H9 (cell line): ENCODE measurements at regions not wholly inside any gene's neighbourhood (a gene's known extent, or its start where the extent isn't known, plus 50 kb on each side); places are given as distances from the start of the nearest gene placed in this dataset.
A peak's percentile ranks its signal among the peaks of the same experiment; 100 is the strongest.
"Not testable (repeated sequence)": the region's sequence is repeated elsewhere in the genome, so short reads cannot be mapped to it uniquely, and the experiment has no call there.

ENCODE experiments used
- DNase-seq: peaks from one replicate; pipeline ENCODE4 v3.0.0-alpha.2; 2017
- H2AFZ ChIP-seq: one replicate; pipeline ENCODE4 v1.6.1; 2013; ENCODE audit warnings: mild to moderate bottlenecking, low read length, control low read depth, moderate library complexity
- H2AK5ac ChIP-seq: 2 replicates; pipeline ENCODE4 v1.6.1; 2013; ENCODE audit warnings: low read length, control low read depth, mixed read lengths; ENCODE audit not compliant: insufficient read length
- H2BK120ac ChIP-seq: one replicate; pipeline ENCODE4 v1.6.1; 2013; ENCODE audit warnings: low read depth, mild to moderate bottlenecking, low read length, control low read depth, inconsistent platforms; ENCODE audit not compliant: poor library complexity, severe bottlenecking
- H2BK12ac ChIP-seq: 2 replicates; pipeline ENCODE4 v1.6.1; 2013; ENCODE audit warnings: low read length, control low read depth, mixed read lengths, low read depth; ENCODE audit not compliant: insufficient read length
- H2BK15ac ChIP-seq: 2 replicates; pipeline ENCODE4 v1.6.1; 2013; ENCODE audit warnings: low read depth, low read length, control low read depth
- H2BK20ac ChIP-seq: one replicate; pipeline ENCODE4 v1.6.1; 2013; ENCODE audit warnings: low read depth, mild to moderate bottlenecking, low read length, control low read depth, inconsistent platforms; ENCODE audit not compliant: poor library complexity, severe bottlenecking
- H2BK5ac ChIP-seq: 2 replicates; pipeline ENCODE4 v1.6.1; 2013; ENCODE audit warnings: low read length, control low read depth, mixed read lengths; ENCODE audit not compliant: insufficient read length
- H3K14ac ChIP-seq: 2 replicates; pipeline ENCODE4 v1.6.1; 2013; ENCODE audit warnings: low read length, control low read depth; ENCODE audit not compliant: insufficient read depth
- H3K18ac ChIP-seq: 2 replicates; pipeline ENCODE4 v1.6.1; 2013; ENCODE audit warnings: low read depth, mild to moderate bottlenecking, mixed read lengths, low read length, control low read depth; ENCODE audit not compliant: insufficient read length
- H3K23ac ChIP-seq: 2 replicates; pipeline ENCODE4 v1.6.1; 2013; ENCODE audit warnings: low read length, control low read depth, mixed read lengths, low read depth; ENCODE audit not compliant: insufficient read length
- H3K23me2 ChIP-seq: 2 replicates; pipeline ENCODE4 v1.6.1; 2013; ENCODE audit warnings: low read depth, mild to moderate bottlenecking, mixed read lengths, low read length, control low read depth; ENCODE audit not compliant: insufficient read length, poor library complexity, severe bottlenecking
- H3K27ac ChIP-seq: 2 replicates; pipeline ENCODE4 v1.5.1; 2013; ENCODE audit warnings: low read length, control low read depth, mixed read lengths, low read depth; ENCODE audit not compliant: insufficient read length
- H3K27me3 ChIP-seq: 2 replicates; pipeline ENCODE4 v1.6.1; 2013; ENCODE audit warnings: low read length, control low read depth, inconsistent platforms; ENCODE audit not compliant: insufficient read depth
- H3K4ac ChIP-seq: 2 replicates; pipeline ENCODE4 v1.6.1; 2013; ENCODE audit warnings: low read depth, mild to moderate bottlenecking, control low read depth, inconsistent platforms, low read length, moderate library complexity
- H3K4me1 ChIP-seq: 2 replicates; pipeline ENCODE4 v1.6.1; 2013; ENCODE audit warnings: low read length, control low read depth, inconsistent platforms; ENCODE audit not compliant: insufficient read depth
- H3K4me2 ChIP-seq: 2 replicates; pipeline ENCODE4 v1.6.1; 2013; ENCODE audit warnings: low read length, control low read depth, mixed read lengths; ENCODE audit not compliant: insufficient read length, insufficient read depth
- H3K56ac ChIP-seq: 2 replicates; pipeline ENCODE4 v1.6.1; 2013; ENCODE audit warnings: low read depth, mild to moderate bottlenecking, mixed read lengths, low read length, control low read depth; ENCODE audit not compliant: insufficient read length
- H3K79me1 ChIP-seq: 2 replicates; pipeline ENCODE4 v1.6.1; 2013; ENCODE audit warnings: low read depth, mild to moderate bottlenecking, moderate library complexity, low read length, control low read depth, inconsistent platforms; ENCODE audit not compliant: insufficient read depth, poor library complexity, severe bottlenecking
- H3K79me2 ChIP-seq: 2 replicates; pipeline ENCODE4 v1.6.1; 2013; ENCODE audit warnings: low read length, control low read depth, inconsistent platforms; ENCODE audit not compliant: insufficient read depth
- H3K9ac ChIP-seq: 2 replicates; pipeline ENCODE4 v1.6.1; 2013; ENCODE audit warnings: low read length, control low read depth, mixed read lengths; ENCODE audit not compliant: insufficient read length; ENCODE audit errors: extremely low read depth
- H3K9me3 ChIP-seq: one replicate; pipeline ENCODE4 v1.6.1; 2013; ENCODE audit warnings: low read depth, low read length, inconsistent platforms; ENCODE audit not compliant: control insufficient read depth
- H3T11ph ChIP-seq: one replicate; pipeline ENCODE4 v1.6.1; 2013; ENCODE audit warnings: mild to moderate bottlenecking, low read length, control low read depth, inconsistent platforms
- H4K20me1 ChIP-seq: one replicate; pipeline ENCODE4 v1.6.1; 2013; ENCODE audit not compliant: control insufficient read depth, insufficient read length, insufficient read depth
- H4K5ac ChIP-seq: 2 replicates; pipeline ENCODE4 v1.6.1; 2013; ENCODE audit warnings: low read depth, mild to moderate bottlenecking, mixed read lengths, low read length, control low read depth; ENCODE audit not compliant: insufficient read length
- H4K8ac ChIP-seq: replicated peaks from 2 replicates; pipeline ENCODE4 v1.6.1; 2013; ENCODE audit warnings: low read length, control low read depth, mixed read lengths, low read depth; ENCODE audit not compliant: insufficient read length
- H4K91ac ChIP-seq: 2 replicates; pipeline ENCODE4 v1.6.1; 2013; ENCODE audit warnings: low read depth, mild to moderate bottlenecking, moderate library complexity, mixed read lengths, low read length, control low read depth; ENCODE audit not compliant: insufficient read length
- H3K27ac Mint-ChIP-seq, 3 experiments: 2 replicates in 2 of 3; 3 replicates in 1 of 3; pipeline ENCODE4 v1.8.0; 2020 to 2021; ENCODE audit warnings: mixed read lengths in 3 of 3, mild to moderate bottlenecking in 1 of 3, moderate library complexity in 1 of 3
- H3K27me3 Mint-ChIP-seq: 2 replicates; pipeline ENCODE4 v1.8.0; 2021; ENCODE audit warnings: low read depth, mild to moderate bottlenecking, moderate library complexity, mixed read lengths
- H3K36me3 Mint-ChIP-seq, 3 experiments: 2 replicates in 2 of 3; 3 replicates in 1 of 3; pipeline ENCODE4 v1.8.0; 2020 to 2021; ENCODE audit warnings: low read depth in 3 of 3, mixed read lengths in 3 of 3; ENCODE audit not compliant: insufficient read depth in 1 of 3
- H3K4me1 Mint-ChIP-seq, 2 experiments: 2 replicates each; pipeline ENCODE4 v1.8.0; 2020; ENCODE audit warnings: mixed read lengths in 2 of 2
- H3K4me3 Mint-ChIP-seq, 2 experiments: 2 replicates in 1 of 2; 3 replicates in 1 of 2; pipeline ENCODE4 v1.8.0; 2020 to 2021; ENCODE audit warnings: mild to moderate bottlenecking in 2 of 2, mixed read lengths in 2 of 2, moderate library complexity in 1 of 2
- H3K9me3 Mint-ChIP-seq, 2 experiments: 2 replicates in 1 of 2; 3 replicates in 1 of 2; pipeline ENCODE4 v1.8.0; 2020; ENCODE audit warnings: mild to moderate bottlenecking in 2 of 2, mixed read lengths in 2 of 2, moderate library complexity in 1 of 2
- WGBS: extraction: QIAGEN DNeasy Blood & Tissue Kit; methylation state at CpG from one replicate; pipeline ENCODE4 v1.1.7; 2013; ENCODE audit warnings: missing lambda C conversion rate, low lambda C conversion rate, mixed read lengths; ENCODE audit not compliant: insufficient read length; ENCODE audit errors: extremely low coverage; 5-methylcytosine and 5-hydroxymethylcytosine counted together
- TF ChIP-seq, protein P1 (sequence below): fragments of 200-600 bp; sonication (generic); conservative IDR thresholded peaks from 3 replicates; pipeline ENCODE4 v1.8.0; 2021; ENCODE audit warnings: antibody characterized with exemption, mild to moderate bottlenecking

DNA sequence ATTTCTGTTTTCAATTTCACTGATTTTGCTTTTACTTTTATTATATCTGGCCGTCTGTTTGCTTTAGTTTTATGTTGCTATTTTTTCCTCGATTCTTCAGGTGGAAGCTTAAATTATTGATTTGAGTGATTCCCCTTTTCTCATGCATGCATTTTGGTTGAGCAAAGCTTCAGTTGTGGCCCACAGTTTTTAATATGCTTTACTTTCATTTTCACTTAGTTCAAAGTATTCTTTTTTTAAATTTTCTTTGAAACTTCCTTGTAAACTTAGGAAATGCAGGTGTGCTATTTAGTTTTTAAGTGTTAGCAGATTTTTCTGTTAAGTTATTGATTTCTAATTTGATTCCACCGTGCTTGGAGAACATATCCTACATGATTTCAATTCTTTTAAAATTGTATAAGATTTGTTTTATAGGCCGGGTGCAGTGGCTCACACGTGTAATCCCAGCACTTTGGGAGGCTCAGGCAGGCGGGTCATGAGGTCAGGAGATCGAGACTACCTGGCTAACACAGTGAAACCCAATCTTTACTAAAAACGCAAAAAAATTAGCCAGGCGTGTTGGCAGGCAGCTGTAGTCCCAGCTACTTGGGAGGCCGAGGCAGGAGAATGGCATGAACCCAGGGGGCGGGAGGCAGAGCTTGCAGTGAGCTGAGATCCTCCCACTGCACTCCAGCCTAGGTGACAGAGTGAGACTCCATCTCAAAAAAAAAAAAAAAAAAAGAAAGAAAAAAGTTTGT lies 531.2 kb downstream of the KIF2B start:
- Histone ChIP-seq H3K79me2 (no peaks in the 10 kb centered on the region; the same call in 1 of the 2 replicates), H2BK20ac (no peak overlapping the region), H2BK5ac (no peak overlapping the region), H3K9me3 (peaks cover 13% of the 10 kb centered on the region), H3K14ac (no peak overlapping the region), H4K8ac (no peak overlapping the region), H3K23ac (no peak overlapping the region), H3T11ph (no peak overlapping the region), H2BK12ac (no peak overlapping the region), H3K79me1 (no peaks in the 10 kb centered on the region), H4K91ac (no peak overlapping the region), H3K27me3 (no peaks in the 10 kb centered on the region), H4K20me1 (no peaks in the 10 kb centered on the region), H3K27ac (no peak overlapping the region), H3K23me2 (no peaks in the 10 kb centered on the region), H2AK5ac (no peak overlapping the region), H4K5ac (no peak overlapping the region), H3K18ac (no peak overlapping the region), H3K9ac (no peak overlapping the region), H3K4me2 (no peak overlapping the region), H2BK15ac (no peak overlapping the region), H3K4me1 (no peaks in the 10 kb centered on the region), H2BK120ac (no peak overlapping the region), H3K4ac (no peak overlapping the region), H2AFZ (no peak overlapping the region), H3K56ac (no peak overlapping the region)
- no CpG with 5 or more reads among the region's 11 CpGs for WGBS
- H3K4me1 Mint-ChIP-seq: peaks cover 0 to 2% of the 10 kb centered on the region in 2 experiments; a peak in 1 of 4 replicates
- peaks cover 43 to 59% of the 10 kb centered on the region in 2 experiments for H3K9me3 Mint-ChIP-seq
- no peak overlapping the region for H3K4me3 Mint-ChIP-seq
- TF ChIP-seq, protein P1, sequence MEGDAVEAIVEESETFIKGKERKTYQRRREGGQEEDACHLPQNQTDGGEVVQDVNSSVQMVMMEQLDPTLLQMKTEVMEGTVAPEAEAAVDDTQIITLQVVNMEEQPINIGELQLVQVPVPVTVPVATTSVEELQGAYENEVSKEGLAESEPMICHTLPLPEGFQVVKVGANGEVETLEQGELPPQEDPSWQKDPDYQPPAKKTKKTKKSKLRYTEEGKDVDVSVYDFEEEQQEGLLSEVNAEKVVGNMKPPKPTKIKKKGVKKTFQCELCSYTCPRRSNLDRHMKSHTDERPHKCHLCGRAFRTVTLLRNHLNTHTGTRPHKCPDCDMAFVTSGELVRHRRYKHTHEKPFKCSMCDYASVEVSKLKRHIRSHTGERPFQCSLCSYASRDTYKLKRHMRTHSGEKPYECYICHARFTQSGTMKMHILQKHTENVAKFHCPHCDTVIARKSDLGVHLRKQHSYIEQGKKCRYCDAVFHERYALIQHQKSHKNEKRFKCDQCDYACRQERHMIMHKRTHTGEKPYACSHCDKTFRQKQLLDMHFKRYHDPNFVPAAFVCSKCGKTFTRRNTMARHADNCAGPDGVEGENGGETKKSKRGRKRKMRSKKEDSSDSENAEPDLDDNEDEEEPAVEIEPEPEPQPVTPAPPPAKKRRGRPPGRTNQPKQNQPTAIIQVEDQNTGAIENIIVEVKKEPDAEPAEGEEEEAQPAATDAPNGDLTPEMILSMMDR: no peak
- H3K36me3 Mint-ChIP-seq: peaks cover 48 to 58% (median 51%) of the 10 kb centered on the region in 3 experiments
- H3K27me3 Mint-ChIP-seq: no peaks in the 10 kb centered on the region; the same call in 1 of the 2 replicates
- no peak for DNase-seq
- H3K27ac Mint-ChIP-seq: no peak overlapping the region

DNA sequence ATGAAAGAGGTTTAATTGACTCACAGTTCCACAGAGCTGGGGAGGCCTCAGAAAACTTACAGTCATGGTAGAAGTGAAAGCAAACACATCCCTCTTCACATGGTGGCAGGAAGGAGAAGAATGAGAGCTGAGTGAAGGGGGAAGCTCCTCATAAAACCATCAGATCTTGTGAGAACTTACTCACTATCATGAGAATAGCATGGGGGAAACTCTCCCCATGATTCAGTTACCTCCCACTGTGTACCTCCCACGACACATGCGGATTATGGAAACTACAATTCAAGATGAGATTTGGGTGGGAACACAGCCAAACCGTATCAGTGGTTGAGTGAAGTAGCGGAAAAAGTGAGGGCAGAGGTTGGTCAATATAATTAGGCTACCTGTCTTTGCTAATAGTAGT lies 538.3 kb downstream of the KIF2B start:
- Histone ChIP-seq H3K27ac (peak overlapping the region; percentile 10), H3K9me3 (peaks cover 17% of the 10 kb centered on the region)
- not testable (repeated sequence) for DNase-seq, H3K23me2 ChIP-seq, H4K5ac ChIP-seq, H2BK12ac ChIP-seq, H2AFZ ChIP-seq, H3K18ac ChIP-seq, H2AK5ac ChIP-seq, H3K56ac ChIP-seq, H4K20me1 ChIP-seq, H2BK20ac ChIP-seq, H3K9ac ChIP-seq, H3T11ph ChIP-seq, H3K79me1 ChIP-seq, H3K27me3 ChIP-seq, H4K8ac ChIP-seq, H3K27me3 Mint-ChIP-seq, H3K4me2 ChIP-seq, H2BK120ac ChIP-seq, H2BK5ac ChIP-seq, H2BK15ac ChIP-seq, H3K4ac ChIP-seq, H3K79me2 ChIP-seq, H3K14ac ChIP-seq, H3K4me1 ChIP-seq, H3K23ac ChIP-seq, H4K91ac ChIP-seq
- no CpG with 5 or more reads among the region's 4 CpGs for WGBS
- peak overlapping the region; percentile 78 to 92 (median 88) for H3K27ac Mint-ChIP-seq
- peaks cover 27 to 40% of the 10 kb centered on the region in 2 experiments for H3K9me3 Mint-ChIP-seq
- peak overlapping the region; percentile 43 to 61; a peak in 4 of 5 replicates for H3K4me3 Mint-ChIP-seq
- H3K36me3 Mint-ChIP-seq: peaks cover 32 to 42% (median 32%) of the 10 kb centered on the region in 3 experiments
- peaks cover 33 to 39% of the 10 kb centered on the region in 2 experiments for H3K4me1 Mint-ChIP-seq
